Activated CD4-positive, alpha-beta T cell treated with anti-CD3 and anti-CD28 coated beads, Interleukin-2, amount 10 ng/mL, durations not matched to agents 24 days and 14 days (primary cell): ENCODE measurements at regions not wholly inside any gene's neighbourhood (a gene's known extent, or its start where the extent isn't known, plus 50 kb on each side); places are given as distances from the start of the nearest gene placed in this dataset.
"Not testable (repeated sequence)": the region's sequence is repeated elsewhere in the genome, so short reads cannot be mapped to it uniquely, and the experiment has no call there.

Experiments used
- DNase-seq: peaks from one replicate; pipeline ENCODE4 v3.0.0; 2022
- H3K27ac Mint-ChIP-seq: one replicate; pipeline ENCODE4 v1.8.0; 2022; ENCODE audit warnings: mild to moderate bottlenecking, mixed read lengths
- H3K27me3 Mint-ChIP-seq: one replicate; pipeline ENCODE4 v1.8.0; 2022; ENCODE audit warnings: mixed read lengths
- H3K36me3 Mint-ChIP-seq: one replicate; pipeline ENCODE4 v1.8.0; 2022; ENCODE audit warnings: low read depth, mild to moderate bottlenecking, mixed read lengths
- H3K4me1 Mint-ChIP-seq: one replicate; pipeline ENCODE4 v1.8.0; 2021; ENCODE audit warnings: mixed read lengths
- H3K4me3 Mint-ChIP-seq: one replicate; pipeline ENCODE4 v1.8.0; 2022; ENCODE audit warnings: mild to moderate bottlenecking, moderate library complexity, mixed read lengths
- H3K9me3 Mint-ChIP-seq: one replicate; pipeline ENCODE4 v1.8.0; 2021; ENCODE audit warnings: mixed read lengths
- intact Hi-C: fragments of 100-400 bp; cut with micrococcal nuclease; formaldehyde crosslinking; loops from one replicate; pipeline ENCODE4 v1.15.1; 2023

GRCh38 chr2:131717907-131718306 lies 190.2 kb downstream of the CCDC74A start:
- H3K27ac Mint-ChIP-seq, DNase-seq: not testable (repeated sequence)

GRCh38 chr2:131721163-131721562 lies 193.5 kb downstream of the CCDC74A start:
- intact Hi-C loops, H3K9me3 Mint-ChIP-seq, H3K27ac Mint-ChIP-seq, H3K27me3 Mint-ChIP-seq, H3K4me3 Mint-ChIP-seq, H3K36me3 Mint-ChIP-seq, H3K4me1 Mint-ChIP-seq, DNase-seq: not testable (repeated sequence)

More at GRCh38 chr2:131717907-131718306, 190.2 kb downstream of the CCDC74A start:
- intact Hi-C loops, H3K9me3 Mint-ChIP-seq, H3K4me3 Mint-ChIP-seq, H3K4me1 Mint-ChIP-seq, H3K36me3 Mint-ChIP-seq, H3K27me3 Mint-ChIP-seq: not testable (repeated sequence)

DNA sequence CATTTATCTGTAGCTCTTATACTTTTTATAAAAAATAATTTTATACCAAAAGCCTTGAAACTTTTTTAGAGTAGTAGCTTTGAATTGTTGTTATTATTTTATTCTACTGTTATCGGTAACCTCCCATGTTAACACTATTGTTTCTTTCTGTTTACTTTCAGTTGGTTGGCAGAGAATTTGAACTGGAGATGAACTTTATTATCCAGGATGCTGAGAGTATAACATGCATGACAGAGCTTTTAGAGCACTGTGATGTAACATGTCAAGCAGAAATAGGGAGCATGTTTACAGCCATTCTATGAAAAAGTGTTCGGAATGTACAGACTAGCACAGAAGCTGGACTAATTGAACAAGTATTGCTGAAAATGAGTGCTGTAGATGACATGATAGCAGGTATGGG lies 194.6 kb downstream of the CCDC74A start:
- H3K4me3 Mint-ChIP-seq, intact Hi-C loops, H3K9me3 Mint-ChIP-seq, H3K27me3 Mint-ChIP-seq, H3K36me3 Mint-ChIP-seq, H3K27ac Mint-ChIP-seq, DNase-seq, H3K4me1 Mint-ChIP-seq: not testable (repeated sequence)

DNA sequence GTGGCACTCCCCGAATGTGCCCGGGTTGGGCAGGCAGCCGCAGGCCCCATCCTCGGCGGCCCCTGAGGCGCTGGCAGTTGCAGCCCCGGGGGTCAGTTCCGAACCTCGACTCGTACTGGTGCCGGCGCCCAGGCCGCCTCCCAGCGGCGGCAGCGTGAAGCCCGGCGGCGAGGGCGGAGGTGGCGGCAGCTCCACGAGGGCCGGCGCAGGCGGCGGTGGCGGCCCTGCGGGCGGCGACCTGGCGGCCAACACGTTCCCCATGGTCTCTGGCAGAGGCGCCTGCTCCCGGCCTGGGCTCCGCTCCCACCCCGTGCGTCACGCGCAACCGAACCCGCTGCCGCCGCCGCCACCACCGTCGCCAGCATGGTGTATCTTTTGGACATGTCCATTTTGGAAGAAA lies 196.3 kb downstream of the CCDC74A start:
- intact Hi-C loops, result no loop called here
- peaks cover 5% of the 10 kb centered on the region for H3K27me3 Mint-ChIP-seq
- H3K36me3 Mint-ChIP-seq, result no peaks in the 10 kb centered on the region
- H3K27ac Mint-ChIP-seq, result no peak overlapping the region
- DNase-seq, result no peak
- H3K4me1 Mint-ChIP-seq, result no peaks in the 10 kb centered on the region
- H3K4me3 Mint-ChIP-seq, result no peak overlapping the region
- no peaks in the 10 kb centered on the region for H3K9me3 Mint-ChIP-seq

- H3K9me3 Mint-ChIP-seq, H3K4me3 Mint-ChIP-seq, H3K27ac Mint-ChIP-seq, H3K27me3 Mint-ChIP-seq, DNase-seq, H3K36me3 Mint-ChIP-seq, H3K4me1 Mint-ChIP-seq, intact Hi-C loops: not testable (repeated sequence)
Observed at GRCh38 chr2:131728451-131728850, 200.8 kb downstream of the CCDC74A start.

GRCh38 chr2:131733530-131733929 lies 205.8 kb downstream of the CCDC74A start:
- H3K4me3 Mint-ChIP-seq, H3K27ac Mint-ChIP-seq, H3K36me3 Mint-ChIP-seq, DNase-seq, intact Hi-C loops, H3K27me3 Mint-ChIP-seq, H3K9me3 Mint-ChIP-seq, H3K4me1 Mint-ChIP-seq: not testable (repeated sequence)

- DNase-seq, H3K4me1 Mint-ChIP-seq, H3K4me3 Mint-ChIP-seq, intact Hi-C loops, H3K27ac Mint-ChIP-seq, H3K36me3 Mint-ChIP-seq, H3K27me3 Mint-ChIP-seq, H3K9me3 Mint-ChIP-seq: not testable (repeated sequence)
Observed at GRCh38 chr2:131736406-131736805, 208.7 kb downstream of the CCDC74A start.

GRCh38 chr2:131738533-131738932 lies 210.8 kb downstream of the CCDC74A start:
- H3K27ac Mint-ChIP-seq, H3K4me1 Mint-ChIP-seq, H3K9me3 Mint-ChIP-seq, H3K36me3 Mint-ChIP-seq, intact Hi-C loops, H3K4me3 Mint-ChIP-seq, DNase-seq: not testable (repeated sequence)
- peaks cover 20% of the 10 kb centered on the region for H3K27me3 Mint-ChIP-seq

DNA sequence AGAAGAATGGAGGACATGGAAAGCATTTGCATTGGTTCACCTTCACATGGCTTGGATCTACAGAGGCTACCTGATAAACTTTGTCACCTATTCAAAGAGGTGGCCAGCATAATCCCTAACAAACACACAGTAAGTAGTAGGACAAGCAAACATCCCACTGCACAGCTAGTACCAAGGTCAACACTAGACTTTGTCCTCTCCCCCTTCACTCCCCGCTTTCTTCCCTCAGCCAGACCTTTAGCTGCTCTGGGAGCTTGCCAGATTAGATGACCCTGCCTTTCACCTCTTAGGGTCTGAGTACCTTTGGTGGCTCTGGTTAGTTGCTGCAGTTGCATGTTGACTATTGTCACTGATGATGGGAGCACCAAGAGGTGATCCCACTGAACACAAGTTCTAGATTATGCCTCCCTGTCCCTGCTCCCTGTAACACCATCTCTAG lies 211.3 kb downstream of the CCDC74A start:
- H3K36me3 Mint-ChIP-seq, intact Hi-C loops, H3K4me1 Mint-ChIP-seq, DNase-seq, H3K4me3 Mint-ChIP-seq, H3K27ac Mint-ChIP-seq, H3K9me3 Mint-ChIP-seq: not testable (repeated sequence)
- H3K27me3 Mint-ChIP-seq, result peaks cover 22% of the 10 kb centered on the region

DNA sequence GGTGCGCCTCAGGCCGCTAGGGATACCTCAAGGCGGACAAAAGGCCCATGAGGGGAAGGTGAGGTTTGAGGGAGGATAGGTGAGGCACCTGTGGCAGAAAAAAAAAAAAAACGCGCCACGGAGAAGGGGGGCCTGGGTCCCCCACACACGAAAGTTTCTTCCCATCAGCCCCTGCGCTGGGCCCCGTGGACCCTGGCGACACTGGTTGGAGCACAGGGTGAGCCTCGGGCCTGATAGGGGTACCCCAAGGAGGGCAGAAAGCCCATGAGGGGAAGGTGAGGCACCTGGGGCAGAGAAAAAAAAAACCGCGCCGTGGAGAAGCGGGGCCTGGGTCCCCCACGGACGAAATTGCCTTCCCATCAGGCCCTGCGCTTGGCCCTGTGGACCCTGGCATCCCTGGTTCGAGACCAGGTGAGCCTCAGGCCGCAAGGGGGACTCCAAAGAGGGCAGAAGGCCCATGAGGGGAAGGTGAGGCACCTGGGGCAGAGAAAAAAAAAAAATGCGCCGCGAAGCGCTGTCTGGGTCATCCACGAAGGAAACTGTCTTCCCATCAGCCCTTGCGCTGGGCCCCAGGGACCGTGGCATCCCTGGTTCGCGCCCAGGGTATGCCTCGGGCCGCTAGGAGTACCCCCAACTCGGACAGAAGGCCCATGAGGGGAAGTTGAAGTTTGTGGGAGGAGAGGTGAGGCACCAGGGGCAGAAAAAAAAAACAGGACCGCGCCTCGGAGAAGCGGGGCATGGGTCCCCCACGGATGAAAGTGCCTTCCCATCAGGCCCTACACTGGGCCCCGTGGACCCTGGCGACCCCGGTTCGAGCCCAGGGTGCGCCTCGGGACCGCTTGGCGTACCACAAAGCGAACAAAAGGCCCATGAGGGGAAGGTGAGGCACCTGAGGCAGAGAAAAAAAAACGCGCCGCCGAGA lies 226.2 kb downstream of the CCDC74A start:
- no peak for DNase-seq
- Mint-ChIP-seq H3K36me3 (no peaks in the 10 kb centered on the region), H3K27ac (no peak overlapping the region), H3K4me1 (no peaks in the 10 kb centered on the region), H3K27me3 (peaks cover 4% of the 10 kb centered on the region), H3K4me3 (no peak overlapping the region), H3K9me3 (no peaks in the 10 kb centered on the region)
- intact Hi-C loops, result no loop called here

DNA sequence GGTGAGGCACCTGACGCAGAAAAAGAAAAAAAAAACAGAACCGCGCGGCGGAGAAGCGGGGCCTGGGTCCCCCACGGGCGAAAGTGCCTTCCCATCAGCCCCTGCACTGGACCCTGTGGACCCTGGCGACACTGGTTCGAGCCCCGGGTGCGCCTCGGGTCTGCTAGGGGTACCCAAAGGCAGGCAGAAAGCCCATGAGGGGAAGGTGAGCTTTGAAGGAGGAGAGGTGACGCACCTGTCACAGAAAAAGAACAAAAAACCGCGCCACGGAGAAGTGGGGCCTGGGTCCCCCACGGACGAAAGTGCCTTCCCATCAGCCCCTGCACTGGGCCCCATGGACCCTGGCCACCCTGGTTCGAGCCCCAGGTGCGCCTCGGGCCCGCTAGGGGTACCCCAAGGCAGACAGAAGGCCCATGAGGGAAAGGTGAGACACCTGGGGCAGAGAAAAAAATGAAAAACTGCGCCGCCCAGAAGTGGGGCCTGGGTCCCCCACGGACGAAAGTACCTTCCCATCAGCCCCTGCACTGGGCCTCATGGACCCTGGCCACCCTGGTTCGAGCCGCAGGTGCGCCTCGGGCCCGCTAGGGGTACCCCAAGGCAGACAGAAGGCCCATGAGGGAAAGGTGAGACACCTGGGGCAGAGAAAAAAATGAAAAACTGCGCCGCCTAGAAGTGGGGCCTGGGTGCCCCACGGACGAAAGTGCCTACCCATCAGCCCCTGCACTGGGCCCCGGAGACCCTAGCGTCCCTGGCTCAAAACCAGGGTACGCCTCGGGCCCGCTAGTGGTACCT lies 227.4 kb downstream of the CCDC74A start:
- Mint-ChIP-seq H3K27ac (no peak overlapping the region), H3K36me3 (no peaks in the 10 kb centered on the region), H3K4me1 (no peaks in the 10 kb centered on the region), H3K9me3 (no peaks in the 10 kb centered on the region), H3K27me3 (peaks cover 2% of the 10 kb centered on the region), H3K4me3 (no peak overlapping the region)
- intact Hi-C loops, result no loop called here
- DNase-seq, result no peak

GRCh38 chr2:131756141-131756907 lies 228.6 kb downstream of the CCDC74A start:
- no peak overlapping the region for H3K27ac Mint-ChIP-seq
- H3K4me1 Mint-ChIP-seq, result no peaks in the 10 kb centered on the region
- intact Hi-C loops, result no loop called here
- no peaks in the 10 kb centered on the region for H3K9me3 Mint-ChIP-seq
- H3K27me3 Mint-ChIP-seq, result no peaks in the 10 kb centered on the region
- H3K36me3 Mint-ChIP-seq, result no peaks in the 10 kb centered on the region
- H3K4me3 Mint-ChIP-seq, result no peak overlapping the region
- DNase-seq, result no peak

DNA sequence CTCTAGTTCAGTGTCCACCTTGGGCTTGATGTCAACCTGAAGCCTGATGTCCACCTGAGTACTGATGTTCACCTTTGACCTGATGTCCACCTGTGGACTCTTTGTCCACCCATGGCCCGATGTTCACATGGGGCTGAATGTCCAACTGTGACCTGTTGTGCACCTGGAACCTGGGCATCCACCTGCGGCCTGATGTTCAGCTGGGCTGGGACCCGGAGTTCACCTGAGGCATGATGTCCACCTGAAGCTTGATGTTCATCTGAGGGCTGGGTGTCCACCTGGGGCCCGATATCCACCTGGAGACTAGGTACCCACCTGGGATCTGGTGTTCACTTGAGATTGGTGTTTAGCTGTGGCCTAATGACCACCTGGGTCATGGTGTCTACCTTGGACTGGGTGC lies 231.3 kb downstream of the CCDC74A start:
- DNase-seq, H3K36me3 Mint-ChIP-seq, H3K27me3 Mint-ChIP-seq, H3K9me3 Mint-ChIP-seq, H3K27ac Mint-ChIP-seq, H3K4me1 Mint-ChIP-seq, H3K4me3 Mint-ChIP-seq, intact Hi-C loops: not testable (repeated sequence)
